ENCODE measurements at regions not wholly inside any gene's neighbourhood (a gene's known extent, or its start where the extent isn't known, plus 50 kb on each side); places are given as distances from the start of the nearest gene placed in this dataset.

- TF ChIP-seq CTCF (IDR thresholded peaks at IDR 0.05) (no peak), POLR2A (IDR thresholded peaks at IDR 0.05) (no peak)
Observed at GRCh38 chr6:23106951-23107350, 537.6 kb downstream of the HDGFL1 start.
